Tibial nerve (tissue), 4 donors: ENCODE measurements at regions not wholly inside any gene's neighbourhood (a gene's known extent, or its start where the extent isn't known, plus 50 kb on each side); places are given as distances from the start of the nearest gene placed in this dataset.
"Not testable (repeated sequence)": the region's sequence is repeated elsewhere in the genome, so short reads cannot be mapped to it uniquely, and the experiment has no call there.

Source experiments
- DNase-seq, 2 donors: peaks; one replicate each; pipeline ENCODE4 v3.0.0-alpha.2; 2019; ENCODE audit warnings: low spot score in 2 of 2
- H3K27ac ChIP-seq, 4 donors: fragments of 200-600 bp; sonication (generic) in 3 of 4; one replicate each; pipeline ENCODE4 v1.5.1; 2017 to 2019; ENCODE audit warnings: mild to moderate bottlenecking in 1 of 4
- H3K27me3 ChIP-seq, 2 donors: fragments of 200-600 bp; sonication (generic) in 1 of 2; one replicate each; pipeline versions ENCODE4 v1.5.1 to v1.6.0; 2017 to 2019
- H3K36me3 ChIP-seq, 3 donors: fragments of 200-600 bp; sonication (generic); one replicate each; pipeline ENCODE4 v1.5.1; 2018 to 2019
- H3K4me1 ChIP-seq, 4 donors: fragments of 200-600 bp; sonication (generic) in 3 of 4; one replicate each; pipeline ENCODE4 v1.5.1; 2017 to 2019
- H3K4me3 ChIP-seq, 4 donors: fragments of 200-600 bp; sonication (generic) in 3 of 4; one replicate each; pipeline ENCODE4 v1.5.1; 2017 to 2019; ENCODE audit warnings: mild to moderate bottlenecking in 1 of 4, moderate library complexity in 1 of 4
- H3K9me3 ChIP-seq, 4 donors: fragments of 200-600 bp; sonication (generic) in 3 of 4; one replicate each; pipeline ENCODE4 v1.5.1; 2017 to 2019
- CTCF ChIP-seq, 5 experiments: fragments of 200-600 bp in 3 of 5; fragments of 450-650 bp in 2 of 5; sonication (generic) in 3 of 5; IDR thresholded peaks; one replicate each; pipeline ENCODE4 v1.5.1; 2016 to 2019; ENCODE audit warnings: antibody characterized with exemption in 5 of 5, mild to moderate bottlenecking in 3 of 5, moderate library complexity in 2 of 5
- EP300 ChIP-seq, 2 donors: sonication (generic); formaldehyde crosslinking; IDR thresholded peaks; one replicate each; pipeline ENCODE4 v1.6.1; 2017; ENCODE audit warnings: antibody characterized with exemption in 2 of 2, mild to moderate bottlenecking in 1 of 2
- POLR2A ChIP-seq, 2 donors: fragments of 450-650 bp; IDR thresholded peaks; one replicate each; pipeline ENCODE4 v1.6.1; 2017; ENCODE audit warnings: antibody characterized with exemption in 2 of 2, mild to moderate bottlenecking in 2 of 2, moderate library complexity in 2 of 2
- WGBS, 2 donors: methylation state at CpG; one replicate each; pipeline ENCODE4 v1.1.5; 2018; 5-methylcytosine and 5-hydroxymethylcytosine counted together

GRCh38 chr2:236353594-236353942, 89.4 kb upstream of the ASB18 start:
- DNase-seq, result no peak
- Histone ChIP-seq H3K9me3 (no peaks in the 10 kb centered on the region), H3K27me3 (no peaks in the 10 kb centered on the region), H3K4me3 (no peak overlapping the region), H3K36me3 (no peaks in the 10 kb centered on the region), H3K4me1 (peaks cover 0 to 8% (median 0%) of the 10 kb centered on the region in 4 donors), H3K27ac (no peak overlapping the region)
- no peak for TF ChIP-seq EP300 (IDR thresholded peaks at IDR 0.05)
- TF ChIP-seq CTCF (IDR thresholded peaks at IDR 0.05), result no peak
- TF ChIP-seq POLR2A (IDR thresholded peaks at IDR 0.05), result no peak
- 51 to 52% methylated on average over 6 of the region's 6 CpGs for WGBS, 2 donors

GRCh38 chr2:236354056-236354940, 90.1 kb upstream of the ASB18 start:
- no peak for DNase-seq
- WGBS, 2 donors, result 88 to 92% methylated on average over 15 of the region's 15 CpGs
- Histone ChIP-seq H3K36me3 (no peaks in the 10 kb centered on the region), H3K4me3 (no peak overlapping the region), H3K27ac (no peak overlapping the region), H3K9me3 (no peaks in the 10 kb centered on the region), H3K27me3 (no peaks in the 10 kb centered on the region), H3K4me1 (peaks cover 0 to 8% (median 0%) of the 10 kb centered on the region in 4 donors)
- TF ChIP-seq EP300 (IDR thresholded peaks at IDR 0.05), result no peak
- TF ChIP-seq CTCF (IDR thresholded peaks at IDR 0.05), result no peak
- TF ChIP-seq POLR2A (IDR thresholded peaks at IDR 0.05), result no peak

DNA sequence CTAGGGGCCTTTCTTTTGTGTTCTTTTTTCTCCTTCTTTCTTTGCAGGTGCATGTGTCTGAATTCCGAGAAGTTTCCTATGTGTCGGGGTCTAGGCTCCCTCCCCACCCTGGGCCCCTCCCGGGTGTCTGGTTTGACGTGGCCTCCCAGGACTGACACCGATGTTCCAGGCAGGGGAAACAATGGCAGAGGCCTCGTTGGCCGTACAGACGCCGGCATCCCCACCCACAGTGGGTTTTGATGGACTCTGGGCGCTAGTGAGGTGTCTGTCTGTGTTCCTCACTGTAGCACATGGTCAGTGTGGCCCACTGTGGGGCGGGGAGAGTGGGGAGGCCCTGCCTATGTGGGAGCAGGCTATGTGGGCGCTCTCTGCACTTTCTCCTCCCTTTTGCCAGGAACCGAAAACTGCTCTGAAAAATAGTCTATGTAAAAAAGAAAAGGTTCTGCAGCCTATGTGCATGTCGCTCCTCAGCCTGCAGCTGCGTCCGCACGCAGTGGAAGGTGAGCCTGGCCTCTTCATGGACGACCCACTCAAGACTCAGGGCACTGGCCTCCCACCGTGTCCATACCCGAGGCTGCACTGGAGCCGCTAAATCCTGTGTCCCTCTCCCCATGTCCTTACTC, 90.9 kb upstream of the ASB18 start:
- H3K36me3 ChIP-seq, result no peaks in the 10 kb centered on the region
- DNase-seq, result no peak
- no peak overlapping the region for H3K27ac ChIP-seq
- no peak overlapping the region for H3K4me3 ChIP-seq
- no peaks in the 10 kb centered on the region for H3K9me3 ChIP-seq
- H3K4me1 ChIP-seq, result peaks cover 0 to 8% (median 0%) of the 10 kb centered on the region in 4 donors
- 78 to 82% methylated on average over 21 of the region's 21 CpGs for WGBS, 2 donors
- H3K27me3 ChIP-seq, result no peaks in the 10 kb centered on the region
- no peak for TF ChIP-seq CTCF (IDR thresholded peaks at IDR 0.05)
- no peak for TF ChIP-seq POLR2A (IDR thresholded peaks at IDR 0.05)

- no peak overlapping the region for H3K4me3 ChIP-seq
- 82 to 88% methylated on average over 5 to 9 of the region's 9 CpGs for WGBS, 2 donors
- H3K27ac ChIP-seq, result no peak overlapping the region
- no peak for DNase-seq
- H3K27me3 ChIP-seq, result no peaks in the 10 kb centered on the region
- no peaks in the 10 kb centered on the region for H3K36me3 ChIP-seq
- TF ChIP-seq POLR2A (IDR thresholded peaks at IDR 0.05), result no peak
- no peak for TF ChIP-seq CTCF (IDR thresholded peaks at IDR 0.05)
- peaks cover 0 to 15% (median 0%) of the 10 kb centered on the region in 4 donors for H3K4me1 ChIP-seq
- no peaks in the 10 kb centered on the region for H3K9me3 ChIP-seq
Observed at GRCh38 chr2:236355911-236356310, 91.7 kb upstream of the ASB18 start.

GRCh38 chr2:236356321-236356720, 92.1 kb upstream of the ASB18 start:
- WGBS, 2 donors, result 84 to 91% methylated on average over 3 to 8 of the region's 11 CpGs
- H3K27ac ChIP-seq, DNase-seq, H3K36me3 ChIP-seq, H3K4me3 ChIP-seq, H3K27me3 ChIP-seq, H3K9me3 ChIP-seq: not testable (repeated sequence)
- peaks cover 0 to 15% (median 0%) of the 10 kb centered on the region in 4 donors for H3K4me1 ChIP-seq

DNA sequence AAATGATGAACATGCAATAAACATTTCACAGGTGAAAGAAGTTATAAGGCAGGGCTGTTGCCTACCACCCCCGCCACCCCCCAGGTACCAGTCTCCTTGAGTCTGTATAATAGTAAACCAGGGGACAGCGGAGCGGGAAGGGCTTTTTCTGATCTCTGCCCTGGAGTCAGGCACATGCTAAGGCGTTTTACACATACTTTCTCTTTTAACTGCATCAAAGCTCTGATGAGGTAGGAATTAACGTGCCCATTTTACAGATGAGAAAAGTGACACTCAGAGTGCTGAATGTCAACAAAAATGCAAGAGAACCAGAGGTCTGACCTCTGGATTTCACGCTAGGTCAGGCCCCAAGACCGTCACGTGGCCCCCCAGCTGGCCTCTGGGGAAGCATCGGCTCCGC, 94.3 kb upstream of the ASB18 start:
- not testable (repeated sequence) for DNase-seq, H3K27me3 ChIP-seq, H3K36me3 ChIP-seq, H3K4me1 ChIP-seq, H3K9me3 ChIP-seq, H3K27ac ChIP-seq, H3K4me3 ChIP-seq
- WGBS, 2 donors, result 83 to 93% methylated on average over 8 to 9 of the region's 10 CpGs
